ENCODE measurements at regions not wholly inside any gene's neighbourhood (a gene's known extent, or its start where the extent isn't known, plus 50 kb on each side); places are given as distances from the start of the nearest gene placed in this dataset.

GRCh38 chr6:92934625-92935024 is 484.7 kb downstream of the EPHA7 start:
- DNase-seq: no peak

DNA sequence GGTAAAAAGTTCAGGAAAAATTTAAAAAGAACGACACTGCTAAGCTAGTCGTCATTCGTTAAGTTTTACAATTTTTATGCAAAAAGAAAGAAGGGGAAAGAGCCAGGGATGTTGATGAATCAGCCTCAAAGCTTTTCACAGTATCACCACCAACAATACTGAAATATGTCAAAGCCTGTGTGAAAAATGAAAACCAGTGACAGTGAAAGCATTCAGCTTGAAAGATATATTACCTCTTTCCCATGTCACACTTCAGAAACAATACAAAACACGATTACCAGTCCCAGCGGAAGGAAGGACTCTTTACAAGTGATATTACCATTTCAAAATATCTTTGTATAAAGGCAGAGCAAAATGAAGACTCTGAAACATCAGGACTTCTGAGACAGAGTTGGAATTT is 489.2 kb downstream of the EPHA7 start:
- DNase-seq: no peak

GRCh38 chr6:92922216-92922806 is 497.0 kb downstream of the EPHA7 start:
- no peak for DNase-seq

DNA sequence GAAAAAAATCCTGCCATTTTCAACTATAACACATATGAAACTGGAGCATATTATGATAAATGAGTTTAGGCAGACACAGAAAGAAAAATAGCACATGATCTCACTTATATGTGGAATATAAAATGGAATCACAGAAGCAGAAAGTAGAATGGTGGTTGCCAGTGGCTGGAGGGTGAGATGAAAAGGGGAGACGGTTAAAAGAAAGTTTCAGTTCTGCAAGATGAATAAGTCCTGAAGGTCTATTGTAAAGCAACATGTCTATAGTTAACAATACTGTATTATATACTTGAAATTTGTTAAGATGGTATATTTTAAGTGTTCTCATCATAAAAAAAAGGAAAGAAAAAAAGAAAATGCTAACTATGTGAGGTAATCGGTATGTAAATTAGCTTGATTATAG is 503.9 kb downstream of the EPHA7 start:
- DNase-seq: no peak

DNA sequence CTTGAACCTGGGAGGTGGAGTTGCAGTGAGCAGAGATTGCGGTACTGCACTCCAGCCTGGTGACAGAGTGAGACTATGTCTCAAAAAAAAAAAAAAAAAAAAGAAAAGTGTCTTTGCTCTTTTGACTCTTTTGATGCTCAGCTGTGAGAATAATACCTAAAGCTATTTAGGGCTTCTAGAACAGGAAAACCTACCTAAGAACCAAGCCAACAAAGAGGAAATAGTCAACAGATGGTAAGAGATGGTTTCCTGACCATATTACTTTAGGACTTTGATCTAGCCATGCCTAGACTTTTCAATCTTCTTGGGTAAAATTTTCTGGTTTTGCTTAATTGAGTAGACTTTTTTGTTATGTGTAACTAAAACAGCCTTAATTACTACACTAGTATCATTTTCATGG is 508.1 kb downstream of the EPHA7 start:
- DNase-seq: no peak

GRCh38 chr6:92910646-92911045 is 508.7 kb downstream of the EPHA7 start:
- DNase-seq: no peak

- no peak for DNase-seq
Observed at GRCh38 chr6:92906385-92906784, 513.0 kb downstream of the EPHA7 start.

DNA sequence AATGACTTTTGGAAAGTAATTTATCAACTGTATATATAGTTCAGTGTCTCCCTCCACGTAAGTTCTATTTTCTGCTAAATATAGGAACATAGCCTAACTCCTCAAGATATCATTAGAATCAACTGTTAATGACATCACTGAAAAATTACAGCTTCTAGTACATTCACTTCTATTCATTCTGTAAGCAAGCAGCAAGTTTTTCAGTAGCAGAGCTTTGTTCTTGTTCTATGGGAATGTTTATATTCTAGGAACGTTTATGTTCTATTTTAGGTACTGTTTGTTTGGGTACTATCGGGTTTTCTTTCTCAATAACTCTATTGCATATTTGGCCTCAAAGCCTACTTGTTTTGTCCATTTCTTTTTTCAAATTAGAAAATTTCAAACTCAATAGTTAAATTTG is 525.6 kb downstream of the EPHA7 start:
- no peak for DNase-seq

DNA sequence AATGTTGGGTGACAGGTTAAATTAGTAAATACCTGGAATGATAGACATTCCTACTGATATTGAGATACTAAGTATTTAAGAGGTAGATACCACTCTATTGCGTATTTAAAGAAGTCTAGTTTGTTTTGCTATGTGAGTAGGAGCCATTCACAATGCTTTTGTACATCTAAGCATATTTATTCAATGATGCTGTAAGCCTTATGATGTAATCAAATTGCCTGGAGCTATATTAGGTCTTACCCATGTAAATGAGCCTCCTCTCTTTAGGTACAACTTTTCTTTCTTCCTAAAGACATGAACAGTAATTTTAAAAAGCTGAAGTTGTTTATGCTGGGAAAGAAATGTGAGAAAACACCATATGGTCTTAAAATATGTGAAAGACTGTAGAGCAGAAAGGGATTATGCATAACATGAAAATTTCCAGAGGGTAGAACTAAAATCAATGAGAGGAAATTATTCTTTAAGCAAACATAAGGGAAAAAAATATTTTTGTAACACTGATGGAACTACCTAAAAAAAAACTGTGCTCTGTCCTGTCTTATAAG is 526.7 kb downstream of the EPHA7 start:
- no peak for DNase-seq

DNA sequence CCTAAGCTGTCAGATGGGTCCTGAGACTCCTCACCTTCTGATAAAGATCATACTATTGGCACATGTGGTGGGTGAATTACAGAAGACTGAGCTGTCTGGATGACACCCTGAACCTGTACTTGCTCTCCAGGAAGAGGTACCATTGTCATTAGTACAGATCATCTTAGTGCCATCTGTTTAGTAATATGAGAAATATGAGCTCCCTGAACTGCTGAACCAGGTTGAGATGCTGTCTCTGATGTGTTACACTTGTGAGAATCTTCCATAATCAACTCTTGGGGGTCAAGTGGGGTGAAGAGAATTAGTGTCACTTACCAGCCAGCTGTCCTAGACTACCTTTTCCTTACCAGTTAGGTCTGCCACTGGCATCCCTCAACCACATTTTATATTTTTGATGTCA is 531.0 kb downstream of the EPHA7 start:
- no peak for DNase-seq

- DNase-seq: no peak
Observed at GRCh38 chr6:92887871-92888270, 531.5 kb downstream of the EPHA7 start.

DNA sequence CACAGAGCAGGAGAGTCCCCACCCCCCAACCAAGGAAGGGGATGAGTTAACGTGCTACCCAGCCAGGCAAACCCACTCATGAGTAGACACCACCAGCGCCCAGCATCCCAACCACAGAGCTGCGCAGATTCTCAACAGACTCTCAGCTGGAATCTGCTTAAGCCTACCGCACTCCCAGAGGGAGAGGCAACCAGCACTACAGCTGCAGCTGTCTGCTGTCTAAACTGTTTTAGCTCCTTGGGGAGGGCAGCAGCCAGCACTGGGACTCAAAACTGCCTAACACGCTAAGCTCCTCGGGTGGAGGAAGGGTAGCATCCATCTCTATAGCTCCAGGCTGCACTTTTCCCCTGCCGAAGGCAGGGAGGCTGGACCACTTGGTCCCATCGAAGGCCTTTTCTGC is 539.8 kb downstream of the EPHA7 start:
- DNase-seq: no peak

DNA sequence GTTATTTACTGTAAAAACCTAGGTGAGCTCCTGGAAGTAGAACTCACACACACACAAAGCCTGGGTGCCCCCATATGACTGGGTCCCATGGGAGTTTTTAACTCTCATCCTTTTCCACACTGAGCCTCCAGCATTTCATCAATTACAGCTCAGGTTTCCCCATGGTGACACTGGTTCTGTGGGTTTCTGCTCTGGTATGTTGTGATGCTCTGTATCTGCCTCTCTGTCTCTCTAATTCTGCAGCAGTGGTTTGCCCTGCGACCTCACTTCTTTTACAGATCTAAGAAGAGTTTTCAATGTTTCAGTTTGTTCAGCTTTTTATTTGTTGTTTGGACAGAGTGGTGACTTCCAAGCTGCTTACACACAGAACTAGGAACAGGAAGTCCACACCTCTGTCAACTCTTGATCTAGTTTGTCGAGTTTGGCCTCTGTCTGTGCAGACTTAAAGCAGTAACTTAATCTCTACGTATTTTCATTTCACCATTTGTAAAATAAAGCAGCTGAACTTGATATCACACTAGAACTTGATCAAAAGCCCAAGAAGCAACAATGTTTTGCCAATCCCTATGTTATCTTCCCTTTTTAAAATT is 554.3 kb downstream of the EPHA7 start:
- no peak for DNase-seq

DNA sequence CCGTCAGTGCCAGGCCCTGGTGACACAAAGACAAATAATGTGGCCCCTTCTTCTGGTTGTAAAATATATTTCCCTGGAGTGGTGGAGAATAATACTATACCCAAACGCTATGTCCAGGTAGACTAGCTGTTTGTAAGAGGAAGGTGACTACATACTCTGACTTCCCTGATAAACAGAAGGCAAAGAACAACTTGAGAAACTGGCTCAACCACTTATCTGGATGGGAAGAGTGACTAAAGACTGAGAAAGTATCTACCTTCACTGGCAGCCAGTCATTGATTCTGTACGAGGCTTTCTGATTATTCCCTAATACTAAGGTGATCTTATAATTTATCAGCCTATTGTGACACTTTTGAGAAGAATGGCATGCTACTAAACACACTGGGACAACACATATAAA is 569.7 kb downstream of the EPHA7 start:
- no peak for DNase-seq

DNA sequence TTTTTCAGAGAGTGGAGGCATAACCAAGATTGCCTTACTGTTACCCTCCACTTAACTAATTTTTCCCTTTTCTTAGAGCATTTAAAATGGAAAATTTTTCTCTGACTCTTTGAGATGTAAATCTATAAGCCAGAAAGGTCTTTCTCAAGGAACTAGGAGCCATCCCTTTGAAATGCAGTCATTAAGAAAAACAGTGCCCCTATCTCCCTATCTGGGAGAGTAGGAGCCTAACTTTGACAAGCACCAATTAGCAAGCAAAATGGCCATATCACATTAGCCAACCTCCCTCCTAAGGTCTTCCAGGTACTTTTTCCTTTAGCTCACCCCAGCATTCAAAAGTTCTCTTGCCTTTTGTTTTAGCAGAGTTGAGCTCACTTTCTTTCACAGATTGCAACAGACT is 570.5 kb downstream of the EPHA7 start:
- DNase-seq: no peak

DNA sequence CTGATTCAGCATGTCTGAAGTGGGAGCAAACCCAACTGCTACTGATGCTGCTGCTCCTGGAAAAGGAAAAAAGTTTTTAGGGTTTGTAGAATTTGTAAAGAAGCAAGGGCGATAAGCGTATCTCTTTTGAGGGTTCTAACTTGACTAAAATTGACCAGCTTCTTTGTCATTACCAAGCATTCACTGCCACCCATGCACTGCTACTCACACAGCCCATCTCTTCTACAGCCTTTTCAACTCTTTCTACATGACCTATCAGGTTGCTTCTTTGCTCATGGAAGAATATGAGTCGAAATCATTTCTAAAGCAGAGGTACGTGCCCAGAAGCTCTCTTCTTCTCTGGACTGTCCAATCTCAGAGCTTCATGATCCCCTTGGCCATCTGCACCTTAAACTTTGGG is 570.9 kb downstream of the EPHA7 start:
- DNase-seq: no peak

DNA sequence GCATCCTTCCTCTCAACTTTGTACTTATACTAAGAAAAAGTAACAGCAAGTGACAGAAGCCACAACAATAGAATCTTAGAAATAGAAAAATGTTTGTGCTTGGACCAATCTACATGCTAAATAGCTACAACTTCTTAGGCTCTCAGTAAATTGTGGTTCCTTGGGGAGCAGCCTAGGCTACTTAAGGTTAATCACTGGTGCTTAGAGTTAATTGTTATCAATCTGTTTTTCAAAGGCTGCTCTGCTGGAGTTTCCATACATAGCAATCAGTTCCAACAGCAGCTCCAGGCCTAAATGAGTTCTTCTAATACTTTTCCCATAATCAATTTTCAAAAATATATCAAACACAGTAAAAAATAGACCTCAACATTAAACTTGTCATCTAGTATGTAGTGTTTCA is 571.4 kb downstream of the EPHA7 start:
- DNase-seq: no peak

GRCh38 chr6:92840246-92840930 is 579.0 kb downstream of the EPHA7 start:
- DNase-seq: no peak

DNA sequence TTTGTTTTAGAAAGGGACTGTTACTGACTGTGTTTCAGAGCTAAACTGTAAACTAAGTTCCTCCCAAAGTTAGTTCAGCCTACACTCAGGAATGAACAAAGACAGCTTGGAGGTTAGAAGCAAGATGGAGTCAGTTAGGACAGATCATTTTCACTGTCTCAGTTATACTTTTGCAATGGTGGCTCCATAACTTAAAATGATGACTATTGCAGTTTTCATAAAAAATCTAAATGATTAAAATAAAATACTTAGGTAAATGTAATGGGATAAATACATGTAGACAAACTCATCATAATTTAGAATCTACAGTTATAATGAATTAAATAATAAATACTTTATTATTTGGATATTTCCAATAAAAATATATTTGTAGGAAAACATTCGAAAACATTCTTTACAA is 590.6 kb downstream of the EPHA7 start:
- no peak for DNase-seq

DNA sequence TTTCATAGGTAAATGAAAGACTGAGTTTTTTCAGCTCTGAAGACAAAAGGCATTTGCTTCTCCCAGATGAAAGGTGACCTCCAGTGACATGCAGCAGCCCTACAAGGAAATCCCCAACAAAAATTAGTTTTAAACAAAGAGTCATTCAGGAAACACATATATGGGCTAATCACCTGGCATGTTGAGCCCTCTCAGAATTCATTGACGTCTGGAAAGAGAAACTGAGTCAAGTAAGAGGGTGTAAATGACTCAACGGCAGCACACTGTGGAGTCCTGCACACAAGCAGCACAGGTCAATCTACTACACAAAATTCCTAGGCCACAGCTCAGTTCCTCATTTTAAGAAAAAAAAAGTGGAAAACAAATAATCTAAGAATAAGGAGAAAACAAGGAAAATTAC is 592.3 kb downstream of the EPHA7 start:
- DNase-seq: no peak

DNA sequence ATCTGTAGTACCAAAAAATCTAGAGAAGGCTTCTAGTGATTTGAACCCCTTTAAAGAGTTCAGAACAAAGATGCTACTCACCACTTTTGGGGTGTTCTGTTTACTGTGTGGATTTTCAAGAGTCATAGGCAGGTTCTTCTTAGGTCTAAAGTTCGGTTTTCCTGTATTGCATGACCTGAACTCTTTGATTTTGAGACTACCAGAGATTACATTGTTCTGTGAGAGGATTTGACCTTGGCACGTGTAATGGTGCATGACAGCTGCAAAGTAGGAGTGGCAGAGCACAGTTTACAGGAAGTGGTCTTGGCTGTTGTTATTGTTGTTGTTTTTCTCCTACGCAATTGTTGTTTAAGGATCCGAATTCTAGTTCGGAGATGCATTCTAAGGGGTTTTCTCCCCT is 592.7 kb downstream of the EPHA7 start:
- no peak for DNase-seq

DNA sequence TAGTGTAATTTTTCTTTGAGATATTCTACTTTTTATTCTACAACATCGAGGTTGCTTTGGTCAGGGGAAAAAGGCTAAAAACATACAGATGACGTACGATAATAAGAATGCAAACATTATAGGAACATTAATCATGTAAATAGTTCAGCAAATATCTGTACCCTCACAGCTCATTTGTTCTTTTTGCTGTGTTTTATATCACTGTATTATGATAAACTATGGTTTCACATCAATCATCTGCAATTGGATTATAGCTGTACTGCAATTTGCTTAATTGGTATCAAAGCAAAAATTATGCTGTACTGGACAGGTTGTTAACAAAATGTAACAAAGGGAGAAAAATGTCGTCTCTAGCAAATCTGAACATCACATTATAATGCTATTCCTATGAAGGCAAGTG is 597.1 kb downstream of the EPHA7 start:
- DNase-seq: no peak

- peak; percentile 28 for DNase-seq
Observed at GRCh38 chr6:92820601-92821000, 598.8 kb downstream of the EPHA7 start.

DNA sequence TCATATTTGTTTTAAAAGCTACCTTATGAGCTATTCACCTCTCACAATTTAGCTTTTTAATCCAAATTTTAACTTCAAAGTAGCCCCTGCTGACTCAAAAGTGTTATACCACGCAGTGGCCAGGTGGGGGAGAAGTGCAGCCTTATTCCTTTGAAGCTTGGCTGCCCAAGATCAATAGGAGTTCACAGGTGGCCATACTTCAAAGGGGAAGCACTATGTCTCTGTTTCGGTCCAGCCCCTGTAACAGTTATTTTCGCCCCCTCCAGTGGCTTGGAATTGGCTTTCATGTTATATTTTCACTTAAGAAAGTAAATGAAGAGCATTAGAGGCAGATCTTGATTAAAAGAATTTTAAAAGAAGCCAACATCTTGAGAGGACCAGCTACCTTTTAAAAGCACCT is 608.4 kb downstream of the EPHA7 start:
- DNase-seq: no peak

DNA sequence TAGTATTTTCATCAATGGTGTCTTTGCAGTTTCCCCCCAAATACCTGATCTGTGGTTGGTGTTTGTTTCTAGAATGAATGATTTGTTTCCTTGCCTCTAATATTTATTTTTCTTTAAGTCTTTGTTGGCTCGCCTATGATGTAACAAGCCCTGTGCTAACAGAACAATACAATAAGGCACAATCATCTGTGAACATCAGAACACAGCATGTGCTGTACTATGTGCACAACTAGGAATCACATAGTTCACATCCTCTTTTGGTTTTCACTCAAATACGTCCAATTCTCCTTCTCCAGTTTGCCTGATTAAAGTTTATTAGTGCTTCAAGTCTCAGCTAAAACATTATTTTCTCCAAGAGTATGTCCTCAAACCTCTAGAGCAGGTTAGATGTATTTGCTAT is 613.1 kb downstream of the EPHA7 start:
- DNase-seq: no peak

Measured in left hindlimb (tissue), 1 donor.